ENCODE measurements at regions not wholly inside any gene's neighbourhood (a gene's known extent, or its start where the extent isn't known, plus 50 kb on each side); places are given as distances from the start of the nearest gene placed in this dataset.

DNA sequence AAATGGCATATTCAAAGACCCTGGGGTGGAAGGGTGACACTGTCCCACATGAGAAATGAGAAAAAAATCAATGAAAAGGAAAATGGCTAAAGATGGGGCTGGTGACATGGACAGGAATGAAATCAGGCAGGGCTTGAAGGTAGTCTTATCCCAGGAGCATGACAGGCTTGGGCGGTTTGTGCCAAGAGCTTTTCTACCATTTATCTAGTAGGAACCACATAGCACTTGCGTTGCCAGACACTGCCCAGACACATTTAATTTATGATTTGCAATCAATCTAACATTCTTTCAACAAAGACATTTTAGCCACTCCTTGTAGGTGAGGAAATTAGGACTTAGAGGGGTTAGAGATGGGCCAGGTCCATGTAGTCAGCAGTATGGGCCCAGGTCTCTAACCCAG is 106.6 kb upstream of the NR2F2 start:
- CTCF ChIA-PET = no interaction called here

More for the DNA sequence above, 106.6 kb upstream of the NR2F2 start:
- Mint-ChIP-seq H3K27ac (no peak overlapping the region), H3K36me3 (no peaks in the 10 kb centered on the region), H3K9me3 (no peaks in the 10 kb centered on the region), H3K4me3 (no peak overlapping the region), H3K4me1 (peaks cover 6% of the 10 kb centered on the region), H3K27me3 (ENCODE audit: low read depth) (peaks cover 55% of the 10 kb centered on the region)
- ATAC-seq = no peak
- POLR2A ChIA-PET = no interaction called here
- no peak for DNase-seq (ENCODE audit: low spot score)
- TF ChIP-seq, protein P1, sequence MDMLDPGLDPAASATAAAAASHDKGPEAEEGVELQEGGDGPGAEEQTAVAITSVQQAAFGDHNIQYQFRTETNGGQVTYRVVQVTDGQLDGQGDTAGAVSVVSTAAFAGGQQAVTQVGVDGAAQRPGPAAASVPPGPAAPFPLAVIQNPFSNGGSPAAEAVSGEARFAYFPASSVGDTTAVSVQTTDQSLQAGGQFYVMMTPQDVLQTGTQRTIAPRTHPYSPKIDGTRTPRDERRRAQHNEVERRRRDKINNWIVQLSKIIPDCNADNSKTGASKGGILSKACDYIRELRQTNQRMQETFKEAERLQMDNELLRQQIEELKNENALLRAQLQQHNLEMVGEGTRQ (CRISPR knock-in tag; IDR thresholded peaks at IDR 0.05) = no peak
- TF ChIP-seq, protein P2, sequence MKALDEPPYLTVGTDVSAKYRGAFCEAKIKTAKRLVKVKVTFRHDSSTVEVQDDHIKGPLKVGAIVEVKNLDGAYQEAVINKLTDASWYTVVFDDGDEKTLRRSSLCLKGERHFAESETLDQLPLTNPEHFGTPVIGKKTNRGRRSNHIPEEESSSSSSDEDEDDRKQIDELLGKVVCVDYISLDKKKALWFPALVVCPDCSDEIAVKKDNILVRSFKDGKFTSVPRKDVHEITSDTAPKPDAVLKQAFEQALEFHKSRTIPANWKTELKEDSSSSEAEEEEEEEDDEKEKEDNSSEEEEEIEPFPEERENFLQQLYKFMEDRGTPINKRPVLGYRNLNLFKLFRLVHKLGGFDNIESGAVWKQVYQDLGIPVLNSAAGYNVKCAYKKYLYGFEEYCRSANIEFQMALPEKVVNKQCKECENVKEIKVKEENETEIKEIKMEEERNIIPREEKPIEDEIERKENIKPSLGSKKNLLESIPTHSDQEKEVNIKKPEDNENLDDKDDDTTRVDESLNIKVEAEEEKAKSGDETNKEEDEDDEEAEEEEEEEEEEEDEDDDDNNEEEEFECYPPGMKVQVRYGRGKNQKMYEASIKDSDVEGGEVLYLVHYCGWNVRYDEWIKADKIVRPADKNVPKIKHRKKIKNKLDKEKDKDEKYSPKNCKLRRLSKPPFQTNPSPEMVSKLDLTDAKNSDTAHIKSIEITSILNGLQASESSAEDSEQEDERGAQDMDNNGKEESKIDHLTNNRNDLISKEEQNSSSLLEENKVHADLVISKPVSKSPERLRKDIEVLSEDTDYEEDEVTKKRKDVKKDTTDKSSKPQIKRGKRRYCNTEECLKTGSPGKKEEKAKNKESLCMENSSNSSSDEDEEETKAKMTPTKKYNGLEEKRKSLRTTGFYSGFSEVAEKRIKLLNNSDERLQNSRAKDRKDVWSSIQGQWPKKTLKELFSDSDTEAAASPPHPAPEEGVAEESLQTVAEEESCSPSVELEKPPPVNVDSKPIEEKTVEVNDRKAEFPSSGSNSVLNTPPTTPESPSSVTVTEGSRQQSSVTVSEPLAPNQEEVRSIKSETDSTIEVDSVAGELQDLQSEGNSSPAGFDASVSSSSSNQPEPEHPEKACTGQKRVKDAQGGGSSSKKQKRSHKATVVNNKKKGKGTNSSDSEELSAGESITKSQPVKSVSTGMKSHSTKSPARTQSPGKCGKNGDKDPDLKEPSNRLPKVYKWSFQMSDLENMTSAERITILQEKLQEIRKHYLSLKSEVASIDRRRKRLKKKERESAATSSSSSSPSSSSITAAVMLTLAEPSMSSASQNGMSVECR (CRISPR knock-in tag; IDR thresholded peaks at IDR 0.05; ENCODE audit: borderline replicate concordance) = no peak
- no peak for TF ChIP-seq GTF2I (CRISPR knock-in tag; conservative IDR thresholded peaks at IDR 0.05)
- TF ChIP-seq, protein P3, sequence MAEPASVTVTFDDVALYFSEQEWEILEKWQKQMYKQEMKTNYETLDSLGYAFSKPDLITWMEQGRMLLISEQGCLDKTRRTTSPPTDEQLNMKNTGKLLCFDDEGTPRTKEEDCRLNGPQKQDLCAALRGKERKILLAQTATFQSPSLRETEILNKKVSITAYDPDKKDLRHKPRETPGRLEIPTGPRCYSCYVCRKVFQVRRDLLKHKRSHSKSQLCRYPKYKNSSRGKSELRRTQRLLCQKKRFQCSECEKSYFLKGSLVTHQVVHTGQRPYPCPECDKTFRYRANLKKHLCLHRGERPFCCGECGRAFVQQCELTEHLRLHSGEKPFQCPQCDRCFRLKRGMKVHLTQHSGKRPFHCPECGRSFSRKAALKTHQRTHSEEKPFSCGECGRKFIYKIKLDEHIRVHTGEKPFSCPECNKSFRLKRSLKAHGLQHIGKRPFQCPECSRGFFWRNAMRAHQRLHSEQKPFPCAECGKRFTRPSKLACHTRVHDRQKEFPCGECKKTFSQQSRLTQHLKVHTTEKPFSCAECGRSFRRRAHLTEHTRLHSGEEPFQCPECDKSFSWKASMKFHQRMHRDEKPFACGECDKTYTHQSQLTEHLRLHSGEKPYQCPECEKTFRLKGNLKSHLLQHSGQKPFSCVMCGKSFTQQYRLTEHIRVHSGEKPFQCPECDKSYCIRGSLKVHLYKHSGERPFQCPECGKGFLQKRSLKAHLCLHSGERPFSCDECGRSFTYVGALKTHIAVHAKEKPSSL (CRISPR knock-in tag; conservative IDR thresholded peaks at IDR 0.05) = no peak
- TF ChIP-seq, protein P4, sequence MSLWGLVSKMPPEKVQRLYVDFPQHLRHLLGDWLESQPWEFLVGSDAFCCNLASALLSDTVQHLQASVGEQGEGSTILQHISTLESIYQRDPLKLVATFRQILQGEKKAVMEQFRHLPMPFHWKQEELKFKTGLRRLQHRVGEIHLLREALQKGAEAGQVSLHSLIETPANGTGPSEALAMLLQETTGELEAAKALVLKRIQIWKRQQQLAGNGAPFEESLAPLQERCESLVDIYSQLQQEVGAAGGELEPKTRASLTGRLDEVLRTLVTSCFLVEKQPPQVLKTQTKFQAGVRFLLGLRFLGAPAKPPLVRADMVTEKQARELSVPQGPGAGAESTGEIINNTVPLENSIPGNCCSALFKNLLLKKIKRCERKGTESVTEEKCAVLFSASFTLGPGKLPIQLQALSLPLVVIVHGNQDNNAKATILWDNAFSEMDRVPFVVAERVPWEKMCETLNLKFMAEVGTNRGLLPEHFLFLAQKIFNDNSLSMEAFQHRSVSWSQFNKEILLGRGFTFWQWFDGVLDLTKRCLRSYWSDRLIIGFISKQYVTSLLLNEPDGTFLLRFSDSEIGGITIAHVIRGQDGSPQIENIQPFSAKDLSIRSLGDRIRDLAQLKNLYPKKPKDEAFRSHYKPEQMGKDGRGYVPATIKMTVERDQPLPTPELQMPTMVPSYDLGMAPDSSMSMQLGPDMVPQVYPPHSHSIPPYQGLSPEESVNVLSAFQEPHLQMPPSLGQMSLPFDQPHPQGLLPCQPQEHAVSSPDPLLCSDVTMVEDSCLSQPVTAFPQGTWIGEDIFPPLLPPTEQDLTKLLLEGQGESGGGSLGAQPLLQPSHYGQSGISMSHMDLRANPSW (CRISPR knock-in tag; conservative IDR thresholded peaks at IDR 0.05; ENCODE audit: low read depth) = no peak
- TF ChIP-seq, protein P5, sequence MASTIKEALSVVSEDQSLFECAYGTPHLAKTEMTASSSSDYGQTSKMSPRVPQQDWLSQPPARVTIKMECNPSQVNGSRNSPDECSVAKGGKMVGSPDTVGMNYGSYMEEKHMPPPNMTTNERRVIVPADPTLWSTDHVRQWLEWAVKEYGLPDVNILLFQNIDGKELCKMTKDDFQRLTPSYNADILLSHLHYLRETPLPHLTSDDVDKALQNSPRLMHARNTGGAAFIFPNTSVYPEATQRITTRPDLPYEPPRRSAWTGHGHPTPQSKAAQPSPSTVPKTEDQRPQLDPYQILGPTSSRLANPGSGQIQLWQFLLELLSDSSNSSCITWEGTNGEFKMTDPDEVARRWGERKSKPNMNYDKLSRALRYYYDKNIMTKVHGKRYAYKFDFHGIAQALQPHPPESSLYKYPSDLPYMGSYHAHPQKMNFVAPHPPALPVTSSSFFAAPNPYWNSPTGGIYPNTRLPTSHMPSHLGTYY (CRISPR knock-in tag; IDR thresholded peaks at IDR 0.05) = no peak
- no peak for TF ChIP-seq NR2C2 (CRISPR knock-in tag; IDR thresholded peaks at IDR 0.05)
- TF ChIP-seq ZNF671 (CRISPR knock-in tag; IDR thresholded peaks at IDR 0.05) = no peak
- TF ChIP-seq NFYB (CRISPR knock-in tag; conservative IDR thresholded peaks at IDR 0.05; ENCODE audit: low read depth) = no peak
- TF ChIP-seq ZNF232 (CRISPR knock-in tag; IDR thresholded peaks at IDR 0.05) = no peak
- TF ChIP-seq, protein P6, sequence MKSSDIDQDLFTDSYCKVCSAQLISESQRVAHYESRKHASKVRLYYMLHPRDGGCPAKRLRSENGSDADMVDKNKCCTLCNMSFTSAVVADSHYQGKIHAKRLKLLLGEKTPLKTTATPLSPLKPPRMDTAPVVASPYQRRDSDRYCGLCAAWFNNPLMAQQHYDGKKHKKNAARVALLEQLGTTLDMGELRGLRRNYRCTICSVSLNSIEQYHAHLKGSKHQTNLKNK (CRISPR knock-in tag; IDR thresholded peaks at IDR 0.05) = no peak
- TF ChIP-seq, protein P7, sequence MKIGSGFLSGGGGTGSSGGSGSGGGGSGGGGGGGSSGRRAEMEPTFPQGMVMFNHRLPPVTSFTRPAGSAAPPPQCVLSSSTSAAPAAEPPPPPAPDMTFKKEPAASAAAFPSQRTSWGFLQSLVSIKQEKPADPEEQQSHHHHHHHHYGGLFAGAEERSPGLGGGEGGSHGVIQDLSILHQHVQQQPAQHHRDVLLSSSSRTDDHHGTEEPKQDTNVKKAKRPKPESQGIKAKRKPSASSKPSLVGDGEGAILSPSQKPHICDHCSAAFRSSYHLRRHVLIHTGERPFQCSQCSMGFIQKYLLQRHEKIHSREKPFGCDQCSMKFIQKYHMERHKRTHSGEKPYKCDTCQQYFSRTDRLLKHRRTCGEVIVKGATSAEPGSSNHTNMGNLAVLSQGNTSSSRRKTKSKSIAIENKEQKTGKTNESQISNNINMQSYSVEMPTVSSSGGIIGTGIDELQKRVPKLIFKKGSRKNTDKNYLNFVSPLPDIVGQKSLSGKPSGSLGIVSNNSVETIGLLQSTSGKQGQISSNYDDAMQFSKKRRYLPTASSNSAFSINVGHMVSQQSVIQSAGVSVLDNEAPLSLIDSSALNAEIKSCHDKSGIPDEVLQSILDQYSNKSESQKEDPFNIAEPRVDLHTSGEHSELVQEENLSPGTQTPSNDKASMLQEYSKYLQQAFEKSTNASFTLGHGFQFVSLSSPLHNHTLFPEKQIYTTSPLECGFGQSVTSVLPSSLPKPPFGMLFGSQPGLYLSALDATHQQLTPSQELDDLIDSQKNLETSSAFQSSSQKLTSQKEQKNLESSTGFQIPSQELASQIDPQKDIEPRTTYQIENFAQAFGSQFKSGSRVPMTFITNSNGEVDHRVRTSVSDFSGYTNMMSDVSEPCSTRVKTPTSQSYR (CRISPR knock-in tag; IDR thresholded peaks at IDR 0.05) = no peak
- no peak for TF ChIP-seq TCF7 (CRISPR knock-in tag; IDR thresholded peaks at IDR 0.05; ENCODE audit: low read depth)
- no peak for TF ChIP-seq CREM (CRISPR knock-in tag; IDR thresholded peaks at IDR 0.05)
- no peak for TF ChIP-seq ZNF396 (CRISPR knock-in tag; IDR thresholded peaks at IDR 0.05; ENCODE audit: borderline replicate concordance)
- TF ChIP-seq, protein P8, sequence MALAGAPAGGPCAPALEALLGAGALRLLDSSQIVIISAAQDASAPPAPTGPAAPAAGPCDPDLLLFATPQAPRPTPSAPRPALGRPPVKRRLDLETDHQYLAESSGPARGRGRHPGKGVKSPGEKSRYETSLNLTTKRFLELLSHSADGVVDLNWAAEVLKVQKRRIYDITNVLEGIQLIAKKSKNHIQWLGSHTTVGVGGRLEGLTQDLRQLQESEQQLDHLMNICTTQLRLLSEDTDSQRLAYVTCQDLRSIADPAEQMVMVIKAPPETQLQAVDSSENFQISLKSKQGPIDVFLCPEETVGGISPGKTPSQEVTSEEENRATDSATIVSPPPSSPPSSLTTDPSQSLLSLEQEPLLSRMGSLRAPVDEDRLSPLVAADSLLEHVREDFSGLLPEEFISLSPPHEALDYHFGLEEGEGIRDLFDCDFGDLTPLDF (CRISPR knock-in tag; IDR thresholded peaks at IDR 0.05) = no peak
- TF ChIP-seq TEAD4 (CRISPR knock-in tag; IDR thresholded peaks at IDR 0.05) = no peak
